Germinal center (tissue), 1 donor: ENCODE measurements at regions not wholly inside any gene's neighbourhood (a gene's known extent, or its start where the extent isn't known, plus 50 kb on each side); places are given as distances from the start of the nearest gene placed in this dataset.

Source experiments
- DNase-seq: peaks from one replicate; pipeline ENCODE4 v3.0.0; 2012; ENCODE audit warnings: mixed read lengths, low spot score

GRCh38 chr9:106531491-106531890, 331.5 kb upstream of the ZNF462 start:
- no peak for DNase-seq

- DNase-seq = no peak
Observed at GRCh38 chr9:106532306-106533015, 330.5 kb upstream of the ZNF462 start.

GRCh38 chr9:106534800-106535199, 328.2 kb upstream of the ZNF462 start:
- DNase-seq = no peak

DNA sequence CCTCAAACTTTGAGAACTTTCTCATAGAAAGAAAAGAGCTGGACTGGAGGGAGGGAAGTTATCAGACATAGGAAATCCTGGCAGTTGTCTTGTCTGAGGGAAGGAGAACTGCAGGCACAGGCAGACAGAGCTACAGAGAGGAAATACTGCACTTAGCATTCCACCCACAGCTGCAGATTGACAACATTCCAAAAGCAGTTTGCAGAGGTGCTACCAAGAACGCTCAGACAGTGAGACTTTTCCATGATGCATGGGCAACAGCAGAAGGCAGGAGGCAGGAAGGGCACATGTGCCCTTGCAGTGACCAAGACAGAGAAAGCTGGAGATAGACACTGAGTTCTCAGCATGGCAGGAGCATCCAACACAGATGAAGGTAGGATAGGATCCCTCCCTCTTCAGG, 327.5 kb upstream of the ZNF462 start:
- no peak for DNase-seq

DNA sequence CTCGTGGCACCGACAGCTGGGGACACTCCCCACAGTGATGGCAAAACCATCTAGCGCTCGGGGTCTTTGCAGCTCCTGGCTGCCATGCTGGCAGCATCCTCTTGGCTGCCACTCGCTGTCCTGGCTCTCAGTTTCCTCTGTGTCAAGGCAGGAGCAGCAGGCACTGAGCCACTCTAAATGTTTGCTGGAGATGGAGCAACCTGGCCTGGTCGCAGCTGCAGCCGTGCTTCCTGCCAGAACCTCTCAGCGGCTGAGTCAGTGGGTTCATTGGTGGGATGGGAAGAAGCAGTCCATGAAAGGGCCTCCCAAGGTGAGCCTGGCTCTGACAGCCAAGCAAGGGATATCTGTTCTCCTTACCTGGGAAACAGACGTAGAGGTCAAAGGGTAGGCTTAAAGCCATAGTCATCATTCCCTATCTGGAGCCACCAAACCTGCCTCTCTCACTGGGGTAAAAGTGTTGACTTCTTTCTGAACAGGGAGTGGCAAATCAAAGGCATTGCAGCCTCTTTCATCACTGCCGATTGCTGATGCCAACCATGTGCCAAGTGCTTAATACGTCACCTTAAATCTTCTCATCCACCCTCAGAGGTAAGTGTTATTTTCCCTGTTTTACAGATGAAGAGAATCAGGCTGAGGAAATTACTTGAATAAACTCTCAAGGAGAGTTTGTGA, 304.8 kb upstream of the ZNF462 start:
- DNase-seq = no peak

- DNase-seq = no peak
Observed at GRCh38 chr9:106560540-106560939, 302.4 kb upstream of the ZNF462 start.

- DNase-seq = no peak
Observed at GRCh38 chr9:106575823-106576222, 287.1 kb upstream of the ZNF462 start.

GRCh38 chr9:106576232-106576760, 286.7 kb upstream of the ZNF462 start:
- no peak for DNase-seq

GRCh38 chr9:106577121-106577520, 285.8 kb upstream of the ZNF462 start:
- no peak for DNase-seq

DNA sequence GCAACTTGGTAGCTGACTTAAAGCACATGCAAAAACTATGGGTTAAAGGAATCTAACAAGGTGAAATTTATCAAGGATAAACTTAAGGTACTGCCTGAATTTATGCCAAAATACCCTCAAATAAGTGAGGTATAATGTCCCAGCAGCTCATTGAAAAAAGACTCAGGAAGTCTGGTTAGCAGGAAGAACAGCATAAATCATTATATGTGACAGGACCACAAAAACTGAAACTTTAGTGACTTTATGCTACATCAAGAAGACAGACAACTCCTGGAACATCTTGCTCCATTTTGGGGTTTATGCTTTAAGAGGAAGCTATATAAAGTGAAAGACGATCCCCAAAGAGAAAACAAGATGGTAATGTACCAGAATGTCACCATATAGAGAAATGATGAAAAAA, 282.4 kb upstream of the ZNF462 start:
- DNase-seq = no peak

DNA sequence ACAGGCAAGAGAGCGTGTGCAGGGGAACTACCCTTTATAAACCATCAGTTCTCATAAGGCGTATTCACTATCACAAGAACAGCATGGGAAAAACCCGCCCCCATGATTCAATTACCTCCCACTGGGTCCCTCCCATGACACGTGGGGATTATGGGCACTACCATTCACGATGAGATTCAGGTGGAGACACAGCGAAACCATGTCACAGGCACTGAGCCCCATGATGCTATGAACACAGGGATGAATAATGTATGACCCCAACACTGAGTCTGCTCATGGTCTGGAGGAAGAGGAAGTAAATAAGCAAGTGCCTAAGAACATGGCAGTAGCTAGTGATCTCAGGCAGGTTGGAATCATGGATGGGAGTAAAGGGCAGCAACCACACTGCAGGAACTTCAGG, 281.0 kb upstream of the ZNF462 start:
- DNase-seq = no peak

GRCh38 chr9:106583751-106584150, 279.2 kb upstream of the ZNF462 start:
- DNase-seq = no peak

DNA sequence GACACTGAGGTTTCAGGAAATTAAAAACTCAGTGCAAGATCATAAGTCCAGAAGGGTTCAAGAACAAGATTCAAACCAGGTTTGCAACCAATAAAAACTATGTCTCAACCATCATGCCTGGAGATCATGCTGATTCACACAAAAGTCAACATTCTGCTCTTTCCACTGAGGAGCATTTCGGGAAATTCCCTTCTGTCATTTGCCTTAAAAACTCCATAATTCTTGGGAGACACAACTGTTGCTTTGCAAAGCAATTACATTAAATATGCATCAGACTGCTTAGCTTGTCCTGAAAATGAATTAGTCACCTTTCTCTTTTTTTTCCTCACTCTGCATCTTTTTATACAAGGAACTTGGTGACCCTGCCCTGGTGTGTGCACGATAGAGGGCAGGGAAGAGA, 275.9 kb upstream of the ZNF462 start:
- DNase-seq = no peak

DNA sequence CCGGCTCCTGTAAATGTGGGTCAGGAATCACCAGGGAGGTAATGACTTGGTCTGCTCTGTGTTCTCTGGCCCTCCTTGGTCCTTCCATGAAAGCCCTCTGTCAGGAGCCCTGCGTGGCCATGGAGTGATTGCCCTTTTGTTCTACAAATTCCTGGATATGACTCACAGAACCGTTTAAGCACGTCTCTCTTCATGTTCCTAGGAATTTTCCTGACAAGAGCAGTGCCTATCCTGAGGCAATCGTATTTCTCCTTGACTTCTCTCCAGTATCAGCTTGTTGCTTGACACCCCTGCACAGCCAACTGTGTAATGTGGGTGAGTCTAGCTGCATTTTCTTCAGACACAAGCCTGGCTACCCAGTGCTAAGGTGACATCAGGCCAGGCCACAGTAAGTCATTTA, 274.3 kb upstream of the ZNF462 start:
- DNase-seq = no peak

- no peak for DNase-seq
Observed at GRCh38 chr9:106590759-106591505, 272.0 kb upstream of the ZNF462 start.

GRCh38 chr9:106593201-106593600, 269.8 kb upstream of the ZNF462 start:
- no peak for DNase-seq

- no peak for DNase-seq
Observed at GRCh38 chr9:106596984-106597383, 266.0 kb upstream of the ZNF462 start.

- DNase-seq = no peak
Observed at GRCh38 chr9:106600955-106601560, 261.9 kb upstream of the ZNF462 start.

GRCh38 chr9:106602344-106602743, 260.6 kb upstream of the ZNF462 start:
- DNase-seq = no peak

GRCh38 chr9:106613250-106613737, 249.7 kb upstream of the ZNF462 start:
- DNase-seq = no peak

GRCh38 chr9:106615118-106615889, 247.7 kb upstream of the ZNF462 start:
- DNase-seq = no peak

GRCh38 chr9:106616026-106616425, 246.9 kb upstream of the ZNF462 start:
- DNase-seq = no peak
